ENCODE measurements at regions not wholly inside any gene's neighbourhood (a gene's known extent, or its start where the extent isn't known, plus 50 kb on each side); places are given as distances from the start of the nearest gene placed in this dataset.
"Not testable (repeated sequence)": the region's sequence is repeated elsewhere in the genome, so short reads cannot be mapped to it uniquely, and the experiment has no call there.

DNA sequence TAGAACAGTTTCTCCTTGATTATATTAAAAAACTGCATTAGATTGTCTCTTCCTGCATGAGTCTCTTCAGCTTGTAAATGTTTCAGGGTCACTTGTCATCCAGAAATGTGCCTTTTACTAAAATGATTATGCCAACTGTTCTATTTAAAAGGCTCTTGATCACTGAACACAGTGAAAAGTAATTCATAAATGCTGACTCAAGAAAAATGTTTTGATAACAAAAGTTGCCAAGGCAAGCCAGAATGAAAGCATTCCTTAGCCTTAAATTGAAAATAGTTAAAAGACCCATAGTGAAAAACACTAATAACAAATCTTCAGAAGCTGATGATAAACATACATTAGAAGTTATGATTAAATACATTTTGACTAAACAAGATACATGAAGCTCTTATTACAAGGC lies 356.0 kb upstream of the KIF2B start:
- no peaks in the 10 kb centered on the region for H3K27me3 Mint-ChIP-seq (ENCODE audit: low read depth, unreplicated experiment)
- no peak for TF ChIP-seq EZH2 (IDR thresholded peaks at IDR 0.05; ENCODE audit: insufficient read depth, low read length)
- TF ChIP-seq, protein P1, sequence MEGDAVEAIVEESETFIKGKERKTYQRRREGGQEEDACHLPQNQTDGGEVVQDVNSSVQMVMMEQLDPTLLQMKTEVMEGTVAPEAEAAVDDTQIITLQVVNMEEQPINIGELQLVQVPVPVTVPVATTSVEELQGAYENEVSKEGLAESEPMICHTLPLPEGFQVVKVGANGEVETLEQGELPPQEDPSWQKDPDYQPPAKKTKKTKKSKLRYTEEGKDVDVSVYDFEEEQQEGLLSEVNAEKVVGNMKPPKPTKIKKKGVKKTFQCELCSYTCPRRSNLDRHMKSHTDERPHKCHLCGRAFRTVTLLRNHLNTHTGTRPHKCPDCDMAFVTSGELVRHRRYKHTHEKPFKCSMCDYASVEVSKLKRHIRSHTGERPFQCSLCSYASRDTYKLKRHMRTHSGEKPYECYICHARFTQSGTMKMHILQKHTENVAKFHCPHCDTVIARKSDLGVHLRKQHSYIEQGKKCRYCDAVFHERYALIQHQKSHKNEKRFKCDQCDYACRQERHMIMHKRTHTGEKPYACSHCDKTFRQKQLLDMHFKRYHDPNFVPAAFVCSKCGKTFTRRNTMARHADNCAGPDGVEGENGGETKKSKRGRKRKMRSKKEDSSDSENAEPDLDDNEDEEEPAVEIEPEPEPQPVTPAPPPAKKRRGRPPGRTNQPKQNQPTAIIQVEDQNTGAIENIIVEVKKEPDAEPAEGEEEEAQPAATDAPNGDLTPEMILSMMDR (IDR thresholded peaks at IDR 0.05; ENCODE audit: insufficient read depth, low read depth, low read length) = no peak
- H3K9ac ChIP-seq (ENCODE audit: low read length) = no peak overlapping the region
- H3K4me3 Mint-ChIP-seq (ENCODE audit: unreplicated experiment) = no peak overlapping the region
- H4K20me1 ChIP-seq (ENCODE audit: insufficient read depth, low read length) = no peaks in the 10 kb centered on the region
- no peak overlapping the region for H3K4me2 ChIP-seq (ENCODE audit: low read length)
- no peaks in the 10 kb centered on the region for H3K27me3 ChIP-seq (ENCODE audit: insufficient read depth, low read length)
- FAIRE-seq (no peak), DNase-seq (ENCODE audit: low read depth) (no peak)
- H3K4me1 ChIP-seq (ENCODE audit: insufficient read depth, low read length) = peaks cover 5% of the 10 kb centered on the region
- no peaks in the 10 kb centered on the region for H3K79me2 ChIP-seq (ENCODE audit: insufficient read depth, low read length)
- H3K36me3 Mint-ChIP-seq (ENCODE audit: low read depth, unreplicated experiment) = no peaks in the 10 kb centered on the region
- H3K27ac ChIP-seq (ENCODE audit: low read depth, low read length) = no peak overlapping the region
- H3K27ac Mint-ChIP-seq (ENCODE audit: unreplicated experiment) = no peak overlapping the region
- no peak overlapping the region for H3K4me3 ChIP-seq (ENCODE audit: insufficient read depth, low read depth, low read length)
- H2AFZ ChIP-seq (ENCODE audit: low read depth, low read length) = no peak overlapping the region
- no peaks in the 10 kb centered on the region for H3K9me3 ChIP-seq (ENCODE audit: insufficient read depth, low read depth, low read length)
- no peaks in the 10 kb centered on the region for H3K36me3 ChIP-seq (ENCODE audit: insufficient read depth, low read length)
- H3K4me1 Mint-ChIP-seq (ENCODE audit: low read depth, unreplicated experiment) = peaks cover 26% of the 10 kb centered on the region
- H3K9me3 Mint-ChIP-seq (ENCODE audit: unreplicated experiment) = peaks cover 2% of the 10 kb centered on the region

DNA sequence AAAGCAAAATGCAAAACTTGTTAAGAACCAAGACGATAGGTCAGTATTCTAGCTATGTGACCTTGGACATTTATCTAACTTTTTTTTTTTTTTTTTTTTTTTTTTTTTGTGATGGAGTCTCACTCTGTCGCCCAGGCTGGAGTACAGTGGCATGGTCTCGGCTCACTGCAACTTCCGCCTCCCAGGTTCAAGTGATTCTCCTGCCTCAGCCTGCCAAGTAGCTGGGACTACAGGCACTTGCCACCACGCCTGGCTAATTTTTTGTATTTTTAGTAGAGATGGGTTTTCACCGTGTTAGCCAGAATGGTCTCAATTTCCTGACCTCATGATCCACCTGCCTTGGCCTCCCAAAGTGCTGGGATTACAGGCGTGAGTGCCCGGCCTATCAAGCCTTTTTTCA lies 358.3 kb upstream of the KIF2B start:
- not testable (repeated sequence) for H3K27ac ChIP-seq (ENCODE audit: low read depth, low read length); H3K9me3 ChIP-seq (ENCODE audit: insufficient read depth, low read depth, low read length); H3K36me3 Mint-ChIP-seq (ENCODE audit: low read depth, unreplicated experiment); DNase-seq (ENCODE audit: low read depth); H3K9ac ChIP-seq (ENCODE audit: low read length); H4K20me1 ChIP-seq (ENCODE audit: insufficient read depth, low read length); H3K36me3 ChIP-seq (ENCODE audit: insufficient read depth, low read length); H3K4me1 ChIP-seq (ENCODE audit: insufficient read depth, low read length); H3K27me3 Mint-ChIP-seq (ENCODE audit: low read depth, unreplicated experiment); H3K9me3 Mint-ChIP-seq (ENCODE audit: unreplicated experiment); H3K27ac Mint-ChIP-seq (ENCODE audit: unreplicated experiment); H3K4me3 ChIP-seq (ENCODE audit: insufficient read depth, low read depth, low read length); H2AFZ ChIP-seq (ENCODE audit: low read depth, low read length); FAIRE-seq; H3K4me2 ChIP-seq (ENCODE audit: low read length); H3K79me2 ChIP-seq (ENCODE audit: insufficient read depth, low read length); H3K27me3 ChIP-seq (ENCODE audit: insufficient read depth, low read length); H3K4me3 Mint-ChIP-seq (ENCODE audit: unreplicated experiment)
- peaks cover 12% of the 10 kb centered on the region for H3K4me1 Mint-ChIP-seq (ENCODE audit: low read depth, unreplicated experiment)

DNA sequence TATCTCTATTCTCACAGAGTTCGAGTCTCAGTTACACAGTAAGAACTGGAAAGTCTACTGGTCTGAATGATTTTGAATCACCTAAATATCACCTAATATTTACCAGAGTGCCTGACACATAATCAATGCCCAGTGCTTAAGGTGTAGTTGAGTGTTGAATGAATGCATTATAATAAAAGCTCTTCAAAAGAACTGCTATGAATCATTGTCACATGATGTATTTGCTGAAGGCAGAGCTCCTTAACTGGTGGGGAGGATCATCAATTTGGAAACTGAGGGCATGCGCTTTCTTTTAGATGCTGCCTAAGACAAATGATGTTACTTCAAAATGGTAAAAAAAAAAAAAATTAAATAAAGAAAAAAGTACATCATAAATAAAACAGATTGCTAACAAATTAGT lies 359.4 kb upstream of the KIF2B start:
- Histone ChIP-seq H3K36me3 (ENCODE audit: insufficient read depth, low read length) (no peaks in the 10 kb centered on the region), H3K4me3 (ENCODE audit: insufficient read depth, low read depth, low read length) (no peak overlapping the region), H3K79me2 (ENCODE audit: insufficient read depth, low read length) (no peaks in the 10 kb centered on the region), H4K20me1 (ENCODE audit: insufficient read depth, low read length) (no peaks in the 10 kb centered on the region), H3K4me1 (ENCODE audit: insufficient read depth, low read length) (peaks cover 5% of the 10 kb centered on the region), H3K9ac (ENCODE audit: low read length) (no peak overlapping the region), H3K4me2 (ENCODE audit: low read length) (no peak overlapping the region), H2AFZ (ENCODE audit: low read depth, low read length) (no peak overlapping the region), H3K27me3 (ENCODE audit: insufficient read depth, low read length) (no peaks in the 10 kb centered on the region), H3K9me3 (ENCODE audit: insufficient read depth, low read depth, low read length) (no peaks in the 10 kb centered on the region), H3K27ac (ENCODE audit: low read depth, low read length) (no peak overlapping the region)
- no peak for FAIRE-seq
- Mint-ChIP-seq H3K4me3 (ENCODE audit: unreplicated experiment) (no peak overlapping the region), H3K27me3 (ENCODE audit: low read depth, unreplicated experiment) (no peaks in the 10 kb centered on the region), H3K27ac (ENCODE audit: unreplicated experiment) (no peak overlapping the region), H3K36me3 (ENCODE audit: low read depth, unreplicated experiment) (peaks cover 2% of the 10 kb centered on the region), H3K4me1 (ENCODE audit: low read depth, unreplicated experiment) (peaks cover 12% of the 10 kb centered on the region), H3K9me3 (ENCODE audit: unreplicated experiment) (peaks cover 4% of the 10 kb centered on the region)
- no peak for DNase-seq (ENCODE audit: low read depth)
- TF ChIP-seq, protein P1 (IDR thresholded peaks at IDR 0.05; ENCODE audit: insufficient read depth, low read depth, low read length) = no peak
- no peak for TF ChIP-seq EZH2 (IDR thresholded peaks at IDR 0.05; ENCODE audit: insufficient read depth, low read length)

Measured in astrocyte (in vitro differentiated cells and primary cell).